Natural killer cell treated with Interleukin-12 subunit alpha and Interleukin-12 subunit beta and Interleukin-15 and Interleukin-18, amount 100 ng/mL, for 72 hours (primary cell): ENCODE measurements at regions not wholly inside any gene's neighbourhood (a gene's known extent, or its start where the extent isn't known, plus 50 kb on each side); places are given as distances from the start of the nearest gene placed in this dataset.

Source experiments
- ATAC-seq, 2 donors: fragments of 150-1000 bp; cut with Tn5 transposase in 1 of 2; sonication (Bioruptor Pico), chemical (Tn5 transposase) in 1 of 2; 2 replicates each; pipeline ENCODE4 v1.10.0; 2021
- DNase-seq: peaks from one replicate; pipeline ENCODE4 v3.0.0; 2022; ENCODE audit warnings: low spot score
- H3K27ac Mint-ChIP-seq, 2 donors: 1 replicate in 1 of 2; 2 replicates in 1 of 2; pipeline ENCODE4 v1.8.0; 2022; ENCODE audit warnings: mixed read lengths in 2 of 2, mild to moderate bottlenecking in 1 of 2, moderate library complexity in 1 of 2
- H3K27me3 Mint-ChIP-seq, 2 donors: 1 replicate in 1 of 2; 2 replicates in 1 of 2; pipeline ENCODE4 v1.8.0; 2022; ENCODE audit warnings: mixed read lengths in 2 of 2
- H3K36me3 Mint-ChIP-seq: one replicate; pipeline ENCODE4 v1.8.0; 2022; ENCODE audit warnings: mixed read lengths
- H3K4me1 Mint-ChIP-seq, 2 donors: 1 replicate in 1 of 2; 2 replicates in 1 of 2; pipeline ENCODE4 v1.8.0; 2022; ENCODE audit warnings: low read depth in 2 of 2, mixed read lengths in 2 of 2, mild to moderate bottlenecking in 1 of 2
- H3K4me3 Mint-ChIP-seq: one replicate; pipeline ENCODE4 v1.8.0; 2022; ENCODE audit warnings: mixed read lengths
- H3K9me3 Mint-ChIP-seq: 2 replicates; pipeline ENCODE4 v1.8.0; 2022; ENCODE audit warnings: mixed read lengths

- Mint-ChIP-seq H3K9me3 (no peaks in the 10 kb centered on the region), H3K27ac (no peak overlapping the region), H3K4me3 (no peak overlapping the region), H3K4me1 (peaks cover 30 to 39% of the 10 kb centered on the region in 2 donors), H3K27me3 (no peaks in the 10 kb centered on the region), H3K36me3 (no peaks in the 10 kb centered on the region)
- DNase-seq (no peak), ATAC-seq (no peak)
Observed at GRCh38 chr10:33798754-33799153, 464.3 kb upstream of the NRP1 start.

- ATAC-seq (no peak), DNase-seq (no peak)
- Mint-ChIP-seq H3K4me3 (no peak overlapping the region), H3K27me3 (no peaks in the 10 kb centered on the region), H3K36me3 (no peaks in the 10 kb centered on the region), H3K27ac (no peak overlapping the region), H3K9me3 (no peaks in the 10 kb centered on the region), H3K4me1 (peaks cover 30 to 39% of the 10 kb centered on the region in 2 donors)
Observed at GRCh38 chr10:33796680-33797079, 462.2 kb upstream of the NRP1 start.

DNA sequence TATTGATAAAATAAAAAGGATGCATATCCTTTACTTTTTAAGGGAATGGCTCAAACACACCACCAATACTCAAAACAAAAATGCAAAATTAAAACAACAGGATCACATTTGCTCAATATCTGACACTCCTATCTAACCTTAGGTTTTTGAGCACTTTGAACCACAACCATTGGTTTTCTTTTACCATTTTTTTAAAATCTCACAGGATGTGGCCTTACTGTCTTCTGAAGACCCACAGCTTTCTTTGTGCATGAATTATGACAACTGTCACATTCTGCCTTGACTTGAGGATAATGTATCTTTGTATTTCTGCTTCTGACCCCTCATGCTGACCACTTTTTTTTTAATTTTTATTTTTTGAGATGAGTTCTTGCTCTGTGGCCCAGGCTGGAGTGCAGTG lies 461.1 kb upstream of the NRP1 start:
- no peaks in the 10 kb centered on the region for H3K36me3 Mint-ChIP-seq
- H3K9me3 Mint-ChIP-seq, result no peaks in the 10 kb centered on the region
- H3K27me3 Mint-ChIP-seq, result no peaks in the 10 kb centered on the region
- ATAC-seq, result no peak
- no peak for DNase-seq
- H3K4me3 Mint-ChIP-seq, result no peak overlapping the region
- H3K4me1 Mint-ChIP-seq, result peaks cover 30 to 39% of the 10 kb centered on the region in 2 donors
- peak overlapping the region; percentile 39 to 47 for H3K27ac Mint-ChIP-seq

GRCh38 chr10:33794460-33794859 lies 460.0 kb upstream of the NRP1 start:
- no peak overlapping the region for H3K27ac Mint-ChIP-seq
- ATAC-seq, result peak in 1 of 2 donors; percentile 55
- no peaks in the 10 kb centered on the region for H3K9me3 Mint-ChIP-seq
- DNase-seq, result no peak
- no peak overlapping the region for H3K4me3 Mint-ChIP-seq
- no peaks in the 10 kb centered on the region for H3K36me3 Mint-ChIP-seq
- no peaks in the 10 kb centered on the region for H3K27me3 Mint-ChIP-seq
- H3K4me1 Mint-ChIP-seq, result peaks cover 30 to 39% of the 10 kb centered on the region in 2 donors

DNA sequence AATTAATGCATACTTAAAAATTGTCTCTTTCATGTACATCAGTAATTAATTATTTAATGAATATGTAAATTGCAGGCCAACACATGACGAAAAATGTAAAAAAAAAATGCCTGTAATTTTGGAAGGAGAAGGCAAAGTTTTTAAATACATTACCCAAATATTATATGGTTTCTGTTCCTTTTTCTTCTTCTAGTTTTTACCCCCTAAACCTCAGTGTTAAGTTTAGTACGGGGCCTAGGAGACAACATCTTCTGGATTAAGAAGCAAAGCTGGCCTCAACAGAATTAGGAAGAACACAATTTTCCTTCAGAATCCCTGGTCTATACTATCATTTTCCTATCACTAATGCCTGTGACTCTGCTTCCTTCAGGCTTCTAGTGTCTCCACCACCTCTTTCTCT lies 459.3 kb upstream of the NRP1 start:
- Mint-ChIP-seq H3K4me1 (peaks cover 30 to 37% of the 10 kb centered on the region in 2 donors), H3K4me3 (no peak overlapping the region), H3K27ac (no peak overlapping the region), H3K9me3 (no peaks in the 10 kb centered on the region), H3K36me3 (no peaks in the 10 kb centered on the region), H3K27me3 (no peaks in the 10 kb centered on the region)
- ATAC-seq, result no peak
- no peak for DNase-seq

DNA sequence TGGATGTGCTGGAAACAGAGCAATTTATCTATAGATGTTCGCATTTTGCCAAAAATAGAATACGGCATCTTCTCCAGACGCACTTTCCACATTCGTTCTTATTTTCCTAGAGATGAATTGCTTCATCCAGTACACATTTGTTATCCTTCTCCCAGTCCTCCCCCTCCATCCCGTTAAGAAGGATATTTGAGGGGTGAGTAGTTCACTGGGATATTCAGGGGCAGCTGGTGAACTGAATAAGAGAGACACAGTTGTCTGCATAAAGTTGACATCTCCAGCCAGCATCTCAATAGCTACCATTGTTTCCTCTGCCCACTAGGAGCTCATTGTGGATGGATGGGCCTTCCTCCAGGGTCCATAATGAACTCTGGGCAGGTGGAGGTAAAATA lies 456.8 kb upstream of the NRP1 start:
- Mint-ChIP-seq H3K9me3 (no peaks in the 10 kb centered on the region), H3K36me3 (no peaks in the 10 kb centered on the region), H3K4me3 (no peak overlapping the region), H3K4me1 (peaks cover 23 to 24% of the 10 kb centered on the region in 2 donors), H3K27ac (no peak overlapping the region), H3K27me3 (no peaks in the 10 kb centered on the region)
- no peak for DNase-seq
- no peak for ATAC-seq

DNA sequence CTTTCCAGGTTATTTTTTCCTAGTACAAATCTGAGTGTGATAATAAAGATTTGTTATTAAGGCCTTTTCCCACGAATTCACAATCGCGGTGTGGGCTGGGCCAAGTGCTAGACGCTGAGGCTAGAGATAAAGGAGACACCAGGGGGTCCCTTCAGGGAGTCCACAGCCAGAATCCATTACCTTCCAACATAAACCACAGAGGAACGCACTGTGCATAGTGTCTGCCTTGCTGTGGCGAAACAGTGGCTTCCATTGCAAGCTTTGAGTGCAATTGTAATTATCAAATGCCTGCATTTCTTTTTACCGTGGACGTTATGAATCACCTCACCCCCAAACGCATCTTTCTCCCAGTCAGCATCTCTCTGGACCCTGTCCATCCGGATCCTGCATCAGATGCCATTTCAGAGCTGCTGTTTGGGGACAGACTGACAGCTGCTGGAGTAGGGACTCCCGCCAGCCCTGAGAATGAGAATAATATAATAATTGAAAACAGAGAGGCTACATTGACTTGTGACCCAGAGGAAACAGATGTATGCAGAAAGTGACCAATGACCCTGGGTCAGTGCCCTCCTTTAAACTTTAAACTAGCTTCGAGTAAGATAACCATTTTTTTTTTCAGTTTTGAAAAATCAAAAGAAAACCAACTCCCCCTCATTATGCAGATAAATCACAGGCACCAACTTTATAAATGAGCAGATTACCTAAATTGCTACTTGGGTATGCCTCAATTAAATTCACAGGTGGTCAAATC lies 456.2 kb upstream of the NRP1 start:
- no peak for DNase-seq
- ATAC-seq, result no peak
- peaks cover 18 to 19% of the 10 kb centered on the region in 2 donors for H3K4me1 Mint-ChIP-seq
- H3K9me3 Mint-ChIP-seq, result no peaks in the 10 kb centered on the region
- H3K4me3 Mint-ChIP-seq, result no peak overlapping the region
- H3K27ac Mint-ChIP-seq, result no peak overlapping the region
- H3K27me3 Mint-ChIP-seq, result peaks cover 0 to 1% of the 10 kb centered on the region in 2 donors
- H3K36me3 Mint-ChIP-seq, result no peaks in the 10 kb centered on the region

DNA sequence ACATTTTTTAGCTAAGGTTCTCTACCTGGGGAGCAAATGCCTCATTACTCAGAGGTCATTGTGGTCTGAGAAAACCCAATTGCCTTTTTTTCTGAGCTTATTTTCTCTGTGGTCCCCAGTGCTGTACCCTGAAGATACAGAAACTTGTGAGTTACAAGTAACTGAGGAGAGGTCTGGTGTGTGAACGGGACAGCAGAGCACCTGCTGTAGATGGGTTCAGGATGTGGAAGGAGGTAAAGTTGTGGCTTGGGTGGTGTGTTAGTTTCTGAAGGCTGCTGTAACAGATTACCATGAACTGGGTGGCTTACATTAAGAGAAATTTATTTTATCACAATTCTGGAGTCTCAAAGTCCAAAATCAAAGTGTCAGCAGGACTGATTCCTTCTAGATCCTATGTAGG lies 449.1 kb upstream of the NRP1 start:
- ATAC-seq (no peak), DNase-seq (no peak)
- Mint-ChIP-seq H3K4me3 (no peak overlapping the region), H3K27me3 (peaks cover 0 to 6% of the 10 kb centered on the region in 2 donors), H3K27ac (no peak overlapping the region), H3K9me3 (no peaks in the 10 kb centered on the region), H3K4me1 (peaks cover 0 to 7% of the 10 kb centered on the region in 2 donors), H3K36me3 (no peaks in the 10 kb centered on the region)

- DNase-seq (no peak), ATAC-seq (no peak)
- no peaks in the 10 kb centered on the region for H3K9me3 Mint-ChIP-seq
- H3K4me3 Mint-ChIP-seq, result no peak overlapping the region
- peaks cover 0 to 7% of the 10 kb centered on the region in 2 donors for H3K4me1 Mint-ChIP-seq
- H3K27ac Mint-ChIP-seq, result no peak overlapping the region
- H3K27me3 Mint-ChIP-seq, result peaks cover 0 to 6% of the 10 kb centered on the region in 2 donors
- H3K36me3 Mint-ChIP-seq, result no peaks in the 10 kb centered on the region
Observed at GRCh38 chr10:33783078-33783477, 448.6 kb upstream of the NRP1 start.

GRCh38 chr10:33781606-33782395 lies 447.3 kb upstream of the NRP1 start:
- Mint-ChIP-seq H3K27me3 (peaks cover 0 to 6% of the 10 kb centered on the region in 2 donors), H3K4me1 (peaks cover 0 to 7% of the 10 kb centered on the region in 2 donors), H3K9me3 (no peaks in the 10 kb centered on the region), H3K27ac (no peak overlapping the region), H3K36me3 (no peaks in the 10 kb centered on the region), H3K4me3 (no peak overlapping the region)
- DNase-seq (no peak), ATAC-seq (no peak)

DNA sequence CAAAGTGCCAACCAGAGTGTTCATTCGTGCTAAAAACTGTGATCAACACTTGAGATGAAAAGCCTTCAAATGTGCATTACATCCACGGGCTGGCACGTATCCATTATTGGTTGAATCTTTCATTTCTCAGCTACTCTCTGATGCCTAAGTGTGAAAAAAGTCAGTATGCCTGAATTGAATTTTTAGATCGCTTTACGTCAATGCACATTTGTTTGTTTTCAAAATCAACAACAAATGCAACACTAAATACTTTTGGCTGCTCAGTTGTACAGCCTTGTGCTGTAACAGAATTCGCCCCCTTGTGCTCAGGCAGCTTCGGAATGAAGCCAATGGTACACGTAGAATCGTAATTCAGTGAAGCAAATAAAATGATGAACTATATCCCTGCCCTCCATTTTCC lies 446.5 kb upstream of the NRP1 start:
- H3K36me3 Mint-ChIP-seq, result no peaks in the 10 kb centered on the region
- H3K27ac Mint-ChIP-seq, result no peak overlapping the region
- no peaks in the 10 kb centered on the region for H3K9me3 Mint-ChIP-seq
- H3K4me3 Mint-ChIP-seq, result no peak overlapping the region
- peaks cover 0 to 8% of the 10 kb centered on the region in 2 donors for H3K27me3 Mint-ChIP-seq
- DNase-seq (no peak), ATAC-seq (no peak)
- H3K4me1 Mint-ChIP-seq, result peaks cover 0 to 10% of the 10 kb centered on the region in 2 donors

- ATAC-seq (no peak), DNase-seq (no peak)
- Mint-ChIP-seq H3K36me3 (no peaks in the 10 kb centered on the region), H3K27me3 (peaks cover 0 to 2% of the 10 kb centered on the region in 2 donors), H3K4me3 (no peak overlapping the region), H3K4me1 (peaks cover 7 to 11% of the 10 kb centered on the region in 2 donors), H3K27ac (no peak overlapping the region), H3K9me3 (no peaks in the 10 kb centered on the region)
Observed at GRCh38 chr10:33777223-33777622, 442.8 kb upstream of the NRP1 start.

- H3K9me3 Mint-ChIP-seq, result no peaks in the 10 kb centered on the region
- ATAC-seq (no peak), DNase-seq (no peak)
- no peak overlapping the region for H3K27ac Mint-ChIP-seq
- peaks cover 0 to 2% of the 10 kb centered on the region in 2 donors for H3K27me3 Mint-ChIP-seq
- H3K4me1 Mint-ChIP-seq, result peaks cover 11 to 14% of the 10 kb centered on the region in 2 donors
- H3K36me3 Mint-ChIP-seq, result no peaks in the 10 kb centered on the region
- no peak overlapping the region for H3K4me3 Mint-ChIP-seq
Observed at GRCh38 chr10:33776419-33777070, 442.1 kb upstream of the NRP1 start.

DNA sequence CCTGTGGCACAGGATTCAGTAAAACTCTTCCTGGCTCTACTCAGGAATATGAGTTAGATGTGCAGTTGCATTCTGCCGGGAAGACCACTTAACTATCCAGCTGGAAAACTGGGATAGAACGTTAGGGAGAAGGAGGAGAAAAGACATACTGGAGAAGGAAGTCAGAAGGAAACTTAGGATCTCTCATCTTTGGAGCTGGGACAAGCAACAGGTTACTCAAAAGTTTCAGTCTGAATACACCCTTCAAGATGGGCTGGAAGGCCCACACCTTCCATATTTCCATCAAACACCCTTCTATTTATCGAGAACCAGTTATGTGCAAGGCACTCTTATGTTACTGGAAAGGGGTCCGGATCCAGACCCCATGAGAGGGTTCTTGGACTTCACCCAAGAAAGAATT lies 440.4 kb upstream of the NRP1 start:
- ATAC-seq, result no peak
- peaks cover 11 to 14% of the 10 kb centered on the region in 2 donors for H3K4me1 Mint-ChIP-seq

More for the DNA sequence above, 440.4 kb upstream of the NRP1 start:
- H3K36me3 Mint-ChIP-seq, result no peaks in the 10 kb centered on the region
- no peak for DNase-seq
- no peaks in the 10 kb centered on the region for H3K9me3 Mint-ChIP-seq
- H3K4me3 Mint-ChIP-seq, result no peak overlapping the region
- no peak overlapping the region for H3K27ac Mint-ChIP-seq
- peaks cover 0 to 2% of the 10 kb centered on the region in 2 donors for H3K27me3 Mint-ChIP-seq
